ENCODE measurements at regions not wholly inside any gene's neighbourhood (a gene's known extent, or its start where the extent isn't known, plus 50 kb on each side); places are given as distances from the start of the nearest gene placed in this dataset.

DNA sequence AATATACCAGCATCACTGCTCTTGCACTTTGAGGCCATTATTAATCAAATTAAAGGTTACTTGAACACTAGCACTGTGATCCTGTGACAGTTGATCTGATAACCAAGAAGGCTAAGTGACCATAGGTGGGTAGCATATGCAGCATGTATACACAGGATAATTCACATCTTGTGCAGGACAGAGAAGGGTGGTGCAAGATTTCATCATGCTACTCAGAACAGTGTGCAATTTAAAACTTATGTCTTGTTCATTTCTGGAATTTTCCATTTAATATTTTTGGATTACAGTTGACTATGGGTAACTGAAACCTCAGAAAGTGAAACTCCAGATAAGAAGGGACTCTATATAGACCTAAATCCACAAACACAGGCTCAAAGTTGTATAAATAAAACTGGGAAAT lies 78.2 kb upstream of the PDE5A start:
- intact Hi-C loops (cut with micrococcal nuclease) (no loop called here), in situ Hi-C loops (cut with MboI; ENCODE audit: low sequenced_read_pairs) (no loop called here), dilution Hi-C loops (cut with HindIII; ENCODE audit: low sequenced_read_pairs, unreplicated experiment) (no loop called here)
- Histone ChIP-seq H3K79me1 (ENCODE audit: low read depth in 1 of 2, low read length in 2 of 2) (no peaks in the 10 kb centered on the region), H4K20me1 (ENCODE audit: insufficient read depth, low read length) (no peaks in the 10 kb centered on the region), H4K5ac (ENCODE audit: low read depth, low read length) (no peak overlapping the region), H3K14ac (replicated peaks; ENCODE audit: low read depth, low read length) (peak overlapping the region; percentile 45; the same call in 1 of the 2 replicates), H3K4ac (ENCODE audit: low read depth, low read length) (no peak overlapping the region), H3K9me1 (ENCODE audit: insufficient read depth, low read length) (no peaks in the 10 kb centered on the region), H3K18ac (ENCODE audit: low read depth, low read length) (no peak overlapping the region), H2BK120ac (ENCODE audit: low read depth, low read length) (peak overlapping the region; percentile 53; the same call in 1 of the 2 replicates), H2AK5ac (ENCODE audit: low read depth, low read length) (no peak overlapping the region), H3K36me3 (ENCODE audit: control insufficient read depth, insufficient read depth, low read length) (no peaks in the 10 kb centered on the region), H2BK5ac (ENCODE audit: low read depth, low read length, poor library complexity, severe bottlenecking) (no peak overlapping the region), H2BK20ac (ENCODE audit: low read depth, low read length) (peak overlapping the region; percentile 62; the same call in 1 of the 2 replicates), H3K4me2 (ENCODE audit: low read depth, low read length) (no peak overlapping the region), H2AFZ (replicated peaks; ENCODE audit: low read length, poor library complexity) (no peak overlapping the region), H3K27ac (ENCODE audit: insufficient read depth, low read length) (peak overlapping the region; percentile 29; the same call in 1 of the 2 replicates), H3K9ac (ENCODE audit: low read depth, low read length) (no peak overlapping the region), H3K4me3 (ENCODE audit: insufficient read depth, low read depth, low read length) (no peak overlapping the region), H3K56ac (ENCODE audit: extremely low read depth, insufficient read depth, low read length) (no peak overlapping the region), H3K27me3 (ENCODE audit: control insufficient read depth, insufficient read depth, low read length) (no peaks in the 10 kb centered on the region), H2BK15ac (ENCODE audit: low read depth, low read length) (peak overlapping the region; percentile 64; the same call in 1 of the 3 replicates), H3K9me3 (ENCODE audit: control insufficient read depth, insufficient read depth, low read length) (no peaks in the 10 kb centered on the region), H4K91ac (ENCODE audit: insufficient read depth, low read depth, low read length) (no peak overlapping the region), H4K8ac (ENCODE audit: low read depth in 2 of 2, low read length in 2 of 2) (peak overlapping the region in 1 of 2 experiments; percentile 50; a peak in 2 of 4 replicates), H3K4me1 (ENCODE audit: control insufficient read depth, insufficient read depth, low read length) (no peaks in the 10 kb centered on the region; the same call in 1 of the 2 replicates), H2AK9ac (replicated peaks; ENCODE audit: low read depth, low read length, poor library complexity) (no peak overlapping the region), H3K23ac (ENCODE audit: low read depth, low read length) (no peak overlapping the region)
- BruUV-seq (replicated peaks): no TSS peak
- ChIA-PET CTCF (interaction anchor here (1.0 kb wide), 1 partner anchor 9 kb away, joined by 3 read pairs; no protein-coding TSS in a partner anchor), POLR2A (ENCODE audit: unreplicated experiment) (no interaction called here)
- no peak for DNase-seq
- no peak for TF ChIP-seq MAZ (IDR thresholded peaks at IDR 0.05; ENCODE audit: borderline replicate concordance, low read depth, low read length)
- no peak for TF ChIP-seq SMC3 (IDR thresholded peaks at IDR 0.05; ENCODE audit: low read depth, low read length)
- ATAC-seq (ENCODE audit: low read depth): peak; percentile 11; the same call in 1 of the 2 replicates
